ENCODE measurements at regions not wholly inside any gene's neighbourhood (a gene's known extent, or its start where the extent isn't known, plus 50 kb on each side); places are given as distances from the start of the nearest gene placed in this dataset.

DNA sequence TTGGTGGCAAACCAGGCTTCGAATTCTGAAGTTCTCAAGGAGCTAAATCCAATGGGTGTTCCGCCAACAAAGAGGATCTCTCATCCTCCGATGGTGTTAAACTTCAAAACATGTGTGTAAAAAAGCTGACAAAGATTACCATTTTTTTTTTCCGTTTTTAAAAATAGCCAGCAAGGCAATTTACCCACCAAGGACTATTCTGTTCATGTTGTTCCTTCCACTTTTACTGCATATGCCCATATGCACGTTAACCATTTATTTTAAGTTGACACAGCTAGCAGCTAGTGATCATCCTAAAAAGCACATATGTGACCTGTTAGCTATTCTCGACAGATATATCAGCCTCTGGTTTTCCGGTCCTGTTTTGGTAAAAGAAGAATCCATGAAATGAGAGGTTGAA lies 326.7 kb downstream of the PLK2 start:
- in situ Hi-C loops (cut with MboI; ENCODE audit: low sequenced_read_pairs in 4 of 4) (no loop called here), intact Hi-C loops (cut with DNase I; ENCODE audit: low total_unique reads) (no loop called here)
- Histone ChIP-seq H3K27ac (no peak overlapping the region), H3K4me3 (no peak overlapping the region), H3K4me1 (peaks cover 10 to 15% of the 10 kb centered on the region in 2 donors), H3K36me3 (no peaks in the 10 kb centered on the region), H3K27me3 (no peaks in the 10 kb centered on the region), H3K9me3 (no peaks in the 10 kb centered on the region)
- no peak for DNase-seq
- TF ChIP-seq POLR2A (IDR thresholded peaks at IDR 0.05): no peak
- TF ChIP-seq, protein P1, sequence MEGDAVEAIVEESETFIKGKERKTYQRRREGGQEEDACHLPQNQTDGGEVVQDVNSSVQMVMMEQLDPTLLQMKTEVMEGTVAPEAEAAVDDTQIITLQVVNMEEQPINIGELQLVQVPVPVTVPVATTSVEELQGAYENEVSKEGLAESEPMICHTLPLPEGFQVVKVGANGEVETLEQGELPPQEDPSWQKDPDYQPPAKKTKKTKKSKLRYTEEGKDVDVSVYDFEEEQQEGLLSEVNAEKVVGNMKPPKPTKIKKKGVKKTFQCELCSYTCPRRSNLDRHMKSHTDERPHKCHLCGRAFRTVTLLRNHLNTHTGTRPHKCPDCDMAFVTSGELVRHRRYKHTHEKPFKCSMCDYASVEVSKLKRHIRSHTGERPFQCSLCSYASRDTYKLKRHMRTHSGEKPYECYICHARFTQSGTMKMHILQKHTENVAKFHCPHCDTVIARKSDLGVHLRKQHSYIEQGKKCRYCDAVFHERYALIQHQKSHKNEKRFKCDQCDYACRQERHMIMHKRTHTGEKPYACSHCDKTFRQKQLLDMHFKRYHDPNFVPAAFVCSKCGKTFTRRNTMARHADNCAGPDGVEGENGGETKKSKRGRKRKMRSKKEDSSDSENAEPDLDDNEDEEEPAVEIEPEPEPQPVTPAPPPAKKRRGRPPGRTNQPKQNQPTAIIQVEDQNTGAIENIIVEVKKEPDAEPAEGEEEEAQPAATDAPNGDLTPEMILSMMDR (IDR thresholded peaks at IDR 0.05 in 4 of 5, conservative IDR thresholded peaks at IDR 0.05 in 1 of 5): no peak
- no peak for ATAC-seq

DNA sequence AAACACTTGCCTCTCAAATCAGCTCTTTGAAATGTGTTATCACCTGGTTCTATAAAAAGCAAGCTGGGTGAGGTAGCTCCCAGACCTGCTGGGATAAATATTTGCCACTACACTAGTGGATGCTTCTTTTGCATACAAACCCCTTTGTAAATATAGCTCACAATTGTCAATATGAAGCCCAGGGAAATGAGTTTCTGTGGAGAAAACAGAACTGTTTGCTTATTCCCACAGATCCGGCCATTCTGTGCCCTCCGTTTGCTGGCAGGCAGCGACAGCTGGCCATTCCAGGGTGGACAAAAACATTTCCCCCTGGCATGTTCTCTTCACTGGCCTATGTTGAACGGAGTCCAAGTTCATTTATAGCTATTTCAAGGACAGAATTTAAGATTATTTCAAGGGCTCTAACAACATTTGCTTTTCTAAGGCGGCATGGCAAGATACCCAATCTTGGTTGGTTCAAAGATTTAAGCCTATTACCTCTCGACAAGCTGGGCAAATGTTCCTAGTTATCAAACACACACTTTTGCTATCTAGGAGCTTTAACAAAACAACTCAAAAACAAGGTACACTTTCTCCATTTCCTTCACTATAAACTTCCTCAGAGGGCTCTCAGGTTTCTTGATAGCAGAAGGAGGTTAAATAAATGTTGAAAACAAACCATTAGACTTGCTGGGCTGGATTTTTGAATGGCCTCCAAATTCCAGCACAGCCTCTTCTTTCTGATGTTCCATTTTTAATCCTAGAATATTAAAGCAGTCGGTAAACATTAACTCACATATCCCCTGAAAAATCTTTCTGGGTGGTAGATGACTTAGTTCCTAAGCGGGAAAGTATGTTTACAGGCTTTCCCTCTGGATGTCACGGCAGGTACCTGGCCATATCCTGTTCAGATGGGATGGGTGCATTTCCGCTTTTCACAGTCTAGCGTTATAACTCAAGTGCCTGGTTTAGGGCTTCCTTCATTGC lies 332.3 kb downstream of the PLK2 start:
- Histone ChIP-seq H3K4me1 (peaks cover 10 to 14% of the 10 kb centered on the region in 2 donors), H3K9me3 (no peaks in the 10 kb centered on the region), H3K27ac (peak overlapping the region in 1 of 4 donors; percentile 5), H3K4me3 (no peak overlapping the region), H3K27me3 (no peaks in the 10 kb centered on the region), H3K36me3 (no peaks in the 10 kb centered on the region)
- intact Hi-C loops (cut with DNase I; ENCODE audit: low total_unique reads): no loop called here
- no peak for DNase-seq
- in situ Hi-C loops (cut with MboI; ENCODE audit: low sequenced_read_pairs in 4 of 4): no loop called here
- TF ChIP-seq, protein P1 (IDR thresholded peaks at IDR 0.05 in 4 of 5, conservative IDR thresholded peaks at IDR 0.05 in 1 of 5): no peak
- no peak for TF ChIP-seq POLR2A (IDR thresholded peaks at IDR 0.05)
- ATAC-seq: no peak

DNA sequence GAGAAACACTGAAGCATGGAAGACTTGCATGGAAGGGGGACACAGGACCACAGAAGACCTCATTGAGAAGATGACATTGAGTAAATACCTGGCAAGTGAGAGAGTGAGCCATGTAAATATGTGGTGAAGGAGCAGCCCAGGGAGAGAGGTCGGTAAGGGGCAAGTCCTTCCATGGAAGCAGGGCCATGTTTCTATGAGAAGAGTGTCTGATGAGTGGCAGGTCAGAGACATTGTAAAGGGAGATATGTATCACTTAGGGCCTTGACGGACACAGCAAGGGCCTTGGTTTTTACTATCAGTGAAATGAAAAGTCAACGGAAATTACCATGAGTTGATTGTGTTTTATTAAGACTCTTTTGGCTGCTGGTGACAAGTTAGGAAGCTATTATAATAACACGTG lies 336.4 kb downstream of the PLK2 start:
- TF ChIP-seq POLR2A (IDR thresholded peaks at IDR 0.05): no peak
- TF ChIP-seq, protein P1 (IDR thresholded peaks at IDR 0.05 in 4 of 5, conservative IDR thresholded peaks at IDR 0.05 in 1 of 5): no peak
- in situ Hi-C loops (cut with MboI; ENCODE audit: low sequenced_read_pairs in 4 of 4) (no loop called here), intact Hi-C loops (cut with DNase I; ENCODE audit: low total_unique reads) (no loop called here)
- H3K4me3 ChIP-seq: no peak overlapping the region
- no peaks in the 10 kb centered on the region for H3K36me3 ChIP-seq
- H3K9me3 ChIP-seq: no peaks in the 10 kb centered on the region
- no peak for ATAC-seq
- H3K27me3 ChIP-seq: no peaks in the 10 kb centered on the region
- H3K27ac ChIP-seq: no peak overlapping the region
- DNase-seq: no peak
- H3K4me1 ChIP-seq: peaks cover 10 to 14% of the 10 kb centered on the region in 2 donors

DNA sequence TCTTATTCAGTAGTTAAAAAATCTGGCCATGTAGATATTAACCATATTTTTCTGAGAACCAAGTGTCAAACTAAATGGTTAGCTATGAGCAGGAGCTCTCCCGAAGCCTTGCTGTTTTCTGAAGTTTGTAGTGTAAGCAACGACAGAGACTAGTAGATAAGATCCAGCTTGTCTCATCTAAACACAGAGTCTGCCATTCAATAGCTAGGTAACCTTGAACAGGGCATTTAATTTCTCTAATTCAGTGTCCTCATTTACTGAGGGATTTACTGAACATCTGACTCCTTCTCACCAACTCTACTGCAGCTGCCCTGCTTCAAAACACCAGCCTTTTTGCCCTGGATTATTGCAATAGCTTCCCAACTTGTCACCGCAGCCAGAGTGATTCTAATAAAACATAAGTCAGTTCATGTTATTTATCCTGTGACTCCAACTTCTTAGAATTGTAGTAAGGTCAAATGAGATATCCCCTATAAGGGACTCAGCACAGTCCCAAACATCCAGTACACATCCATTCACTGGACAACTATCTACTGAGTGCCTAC lies 337.0 kb downstream of the PLK2 start:
- Histone ChIP-seq H3K27ac (no peak overlapping the region), H3K4me1 (peaks cover 10 to 13% of the 10 kb centered on the region in 2 donors), H3K36me3 (no peaks in the 10 kb centered on the region), H3K27me3 (no peaks in the 10 kb centered on the region), H3K9me3 (no peaks in the 10 kb centered on the region), H3K4me3 (no peak overlapping the region)
- intact Hi-C loops (cut with DNase I; ENCODE audit: low total_unique reads): no loop called here
- ATAC-seq (no peak), DNase-seq (no peak)
- in situ Hi-C loops (cut with MboI; ENCODE audit: low sequenced_read_pairs in 4 of 4): no loop called here
- TF ChIP-seq POLR2A (IDR thresholded peaks at IDR 0.05): no peak
- TF ChIP-seq, protein P1 (IDR thresholded peaks at IDR 0.05 in 4 of 5, conservative IDR thresholded peaks at IDR 0.05 in 1 of 5): no peak
